ENCODE measurements at regions not wholly inside any gene's neighbourhood (a gene's known extent, or its start where the extent isn't known, plus 50 kb on each side); places are given as distances from the start of the nearest gene placed in this dataset.

- H3K27me3 ChIP-seq (replicated peaks in 1 of 7) = no peaks in the 10 kb centered on the region
- no peaks in the 10 kb centered on the region for H3K4me1 ChIP-seq
- H3K9me3 ChIP-seq = peaks cover 0 to 7% (median 0%) of the 10 kb centered on the region in 8 donors
- H3K4me3 ChIP-seq = no peak overlapping the region
- no peak for TF ChIP-seq POLR2A (IDR thresholded peaks at IDR 0.05)
- TF ChIP-seq CTCF (IDR thresholded peaks at IDR 0.05 in 8 of 11, conservative IDR thresholded peaks at IDR 0.05 in 3 of 11) = no peak
- no peak for TF ChIP-seq POLR2AphosphoS5 (IDR thresholded peaks at IDR 0.05)
- DNase-seq = no peak
- H3K27ac ChIP-seq = peak overlapping the region in 1 of 8 donors; percentile 2
- 59 to 77% (median 76%) methylated on average over 4 of the region's 4 CpGs for WGBS, 5 donors
- no peaks in the 10 kb centered on the region for H3K36me3 ChIP-seq
- intact Hi-C loops (cut with DNase I; ENCODE audit: low total_unique reads) = no loop called here
Measured at GRCh38 chr6:9646342-9647070, 768.4 kb downstream of the TFAP2A start.

GRCh38 chr6:9638861-9639260 is 776.0 kb downstream of the TFAP2A start:
- Histone ChIP-seq H3K27ac (no peak overlapping the region), H3K9me3 (no peaks in the 10 kb centered on the region), H3K4me1 (no peaks in the 10 kb centered on the region), H3K36me3 (no peaks in the 10 kb centered on the region), H3K4me3 (no peak overlapping the region), H3K27me3 (replicated peaks in 1 of 7) (no peaks in the 10 kb centered on the region)
- DNase-seq = no peak
- WGBS, 5 donors = 78 to 84% (median 80%) methylated on average over 3 of the region's 3 CpGs
- TF ChIP-seq POLR2AphosphoS5 (IDR thresholded peaks at IDR 0.05) = no peak
- TF ChIP-seq POLR2A (IDR thresholded peaks at IDR 0.05) = no peak
- no peak for TF ChIP-seq CTCF (IDR thresholded peaks at IDR 0.05 in 8 of 11, conservative IDR thresholded peaks at IDR 0.05 in 3 of 11)
- intact Hi-C loops (cut with DNase I; ENCODE audit: low total_unique reads) = no loop called here

- H3K4me3 ChIP-seq = no peak overlapping the region
- intact Hi-C loops (cut with DNase I; ENCODE audit: low total_unique reads) = no loop called here
- WGBS, 5 donors = 72 to 86% (median 83%) methylated on average over 2 of the region's 2 CpGs
- no peak overlapping the region for H3K27ac ChIP-seq
- H3K36me3 ChIP-seq = no peaks in the 10 kb centered on the region
- H3K9me3 ChIP-seq = peaks cover 0 to 27% (median 20%) of the 10 kb centered on the region in 8 donors
- H3K27me3 ChIP-seq (replicated peaks in 1 of 7) = no peaks in the 10 kb centered on the region
- no peaks in the 10 kb centered on the region for H3K4me1 ChIP-seq
- no peak for DNase-seq
- TF ChIP-seq POLR2AphosphoS5 (IDR thresholded peaks at IDR 0.05) (no peak), POLR2A (IDR thresholded peaks at IDR 0.05) (no peak), CTCF (IDR thresholded peaks at IDR 0.05 in 8 of 11, conservative IDR thresholded peaks at IDR 0.05 in 3 of 11) (no peak)
Measured at GRCh38 chr6:9634776-9635175, 780.1 kb downstream of the TFAP2A start.

- intact Hi-C loops (cut with DNase I; ENCODE audit: low total_unique reads) = no loop called here
- peaks cover 0 to 48% (median 29%) of the 10 kb centered on the region in 8 donors for H3K9me3 ChIP-seq
Measured at GRCh38 chr6:9632026-9632425, 782.8 kb downstream of the TFAP2A start.

More at GRCh38 chr6:9632026-9632425, 782.8 kb downstream of the TFAP2A start:
- DNase-seq = no peak
- no peaks in the 10 kb centered on the region for H3K27me3 ChIP-seq (replicated peaks in 1 of 7)
- TF ChIP-seq POLR2AphosphoS5 (IDR thresholded peaks at IDR 0.05) = no peak
- no peak for TF ChIP-seq CTCF (IDR thresholded peaks at IDR 0.05 in 8 of 11, conservative IDR thresholded peaks at IDR 0.05 in 3 of 11)
- no peak for TF ChIP-seq POLR2A (IDR thresholded peaks at IDR 0.05)
- no peak overlapping the region for H3K4me3 ChIP-seq
- H3K36me3 ChIP-seq = no peaks in the 10 kb centered on the region
- no peaks in the 10 kb centered on the region for H3K4me1 ChIP-seq
- no peak overlapping the region for H3K27ac ChIP-seq

Measured in spleen (tissue), 11 donors.